SK-N-SH (cell line): ENCODE measurements at regions not wholly inside any gene's neighbourhood (a gene's known extent, or its start where the extent isn't known, plus 50 kb on each side); places are given as distances from the start of the nearest gene placed in this dataset.

Experiments
- ELF1 ChIP-seq: IDR thresholded peaks from 2 replicates; pipeline ENCODE4 v1.4.0; 2012
- EZH2phosphoT487 ChIP-seq: fragments of 200-600 bp; sonication (generic); IDR thresholded peaks from 2 replicates; pipeline ENCODE4 v1.6.1; 2017; ENCODE audit warnings: low read depth, mixed run types, mild to moderate bottlenecking, antibody characterized with exemption, moderate library complexity, borderline replicate concordance
- POLR2AphosphoS5 ChIP-seq: IDR thresholded peaks from 2 replicates; pipeline ENCODE4 v1.6.1; 2012; ENCODE audit warnings: low read depth, low read length
- RAD21 ChIP-seq: IDR thresholded peaks from 2 replicates; pipeline ENCODE4 v1.6.1; 2012; ENCODE audit warnings: mild to moderate bottlenecking, low read length
- SIN3A ChIP-seq: IDR thresholded peaks from 2 replicates; pipeline ENCODE4 v1.6.1; 2012; ENCODE audit warnings: low read depth, mild to moderate bottlenecking, low read length, moderate library complexity, borderline replicate concordance
- TAF1 ChIP-seq: IDR thresholded peaks from 2 replicates; pipeline ENCODE4 v1.6.1; 2012; ENCODE audit warnings: low read depth, mild to moderate bottlenecking, low read length, moderate library complexity, borderline replicate concordance
- TCF12 ChIP-seq: IDR thresholded peaks from 2 replicates; pipeline ENCODE4 v1.4.0; 2012
- TF ChIP-seq, protein P1 (sequence below): fragments of 200-600 bp; sonication (generic); IDR thresholded peaks from 2 replicates; pipeline ENCODE4 v1.6.1; 2017; ENCODE audit warnings: antibody characterized with exemption, mild to moderate bottlenecking, moderate library complexity
- TF ChIP-seq, protein P2 (sequence below): IDR thresholded peaks from 2 replicates; pipeline ENCODE4 v1.4.0; 2012; ENCODE audit warnings: low read depth
- TF ChIP-seq, protein P3 (sequence below): IDR thresholded peaks from 2 replicates; pipeline ENCODE4 v1.4.0; 2012; ENCODE audit warnings: low read depth, borderline replicate concordance

DNA sequence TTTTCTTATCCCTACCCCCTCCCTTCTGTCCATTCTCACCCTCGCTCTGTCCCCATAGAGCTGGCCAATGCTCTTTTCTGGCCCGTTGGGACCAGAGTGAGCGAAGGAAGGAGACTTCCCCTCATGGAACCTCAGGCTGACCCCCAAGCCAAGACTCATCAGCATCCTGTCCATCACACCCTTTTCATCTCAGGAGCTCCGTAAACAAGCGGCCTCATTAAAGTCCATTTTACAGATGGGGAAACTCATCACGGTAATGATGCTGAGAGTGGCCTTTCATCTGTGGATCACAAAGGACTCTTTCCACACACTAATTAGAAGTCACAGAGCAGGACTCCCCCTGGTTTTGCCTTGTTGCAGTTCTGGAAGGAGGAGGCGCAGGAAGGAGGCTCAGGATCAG is 67.4 kb upstream of the SLC34A2 start:
- no peak for TF ChIP-seq RAD21
- no peak for TF ChIP-seq POLR2AphosphoS5
- TF ChIP-seq TAF1 = no peak
- no peak for TF ChIP-seq ELF1
- TF ChIP-seq, protein P1, sequence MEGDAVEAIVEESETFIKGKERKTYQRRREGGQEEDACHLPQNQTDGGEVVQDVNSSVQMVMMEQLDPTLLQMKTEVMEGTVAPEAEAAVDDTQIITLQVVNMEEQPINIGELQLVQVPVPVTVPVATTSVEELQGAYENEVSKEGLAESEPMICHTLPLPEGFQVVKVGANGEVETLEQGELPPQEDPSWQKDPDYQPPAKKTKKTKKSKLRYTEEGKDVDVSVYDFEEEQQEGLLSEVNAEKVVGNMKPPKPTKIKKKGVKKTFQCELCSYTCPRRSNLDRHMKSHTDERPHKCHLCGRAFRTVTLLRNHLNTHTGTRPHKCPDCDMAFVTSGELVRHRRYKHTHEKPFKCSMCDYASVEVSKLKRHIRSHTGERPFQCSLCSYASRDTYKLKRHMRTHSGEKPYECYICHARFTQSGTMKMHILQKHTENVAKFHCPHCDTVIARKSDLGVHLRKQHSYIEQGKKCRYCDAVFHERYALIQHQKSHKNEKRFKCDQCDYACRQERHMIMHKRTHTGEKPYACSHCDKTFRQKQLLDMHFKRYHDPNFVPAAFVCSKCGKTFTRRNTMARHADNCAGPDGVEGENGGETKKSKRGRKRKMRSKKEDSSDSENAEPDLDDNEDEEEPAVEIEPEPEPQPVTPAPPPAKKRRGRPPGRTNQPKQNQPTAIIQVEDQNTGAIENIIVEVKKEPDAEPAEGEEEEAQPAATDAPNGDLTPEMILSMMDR = no peak
- TF ChIP-seq, protein P2, sequence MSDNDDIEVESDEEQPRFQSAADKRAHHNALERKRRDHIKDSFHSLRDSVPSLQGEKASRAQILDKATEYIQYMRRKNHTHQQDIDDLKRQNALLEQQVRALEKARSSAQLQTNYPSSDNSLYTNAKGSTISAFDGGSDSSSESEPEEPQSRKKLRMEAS = no peak
- no peak for TF ChIP-seq SIN3A
- TF ChIP-seq EZH2phosphoT487 = no peak
- TF ChIP-seq, protein P3, sequence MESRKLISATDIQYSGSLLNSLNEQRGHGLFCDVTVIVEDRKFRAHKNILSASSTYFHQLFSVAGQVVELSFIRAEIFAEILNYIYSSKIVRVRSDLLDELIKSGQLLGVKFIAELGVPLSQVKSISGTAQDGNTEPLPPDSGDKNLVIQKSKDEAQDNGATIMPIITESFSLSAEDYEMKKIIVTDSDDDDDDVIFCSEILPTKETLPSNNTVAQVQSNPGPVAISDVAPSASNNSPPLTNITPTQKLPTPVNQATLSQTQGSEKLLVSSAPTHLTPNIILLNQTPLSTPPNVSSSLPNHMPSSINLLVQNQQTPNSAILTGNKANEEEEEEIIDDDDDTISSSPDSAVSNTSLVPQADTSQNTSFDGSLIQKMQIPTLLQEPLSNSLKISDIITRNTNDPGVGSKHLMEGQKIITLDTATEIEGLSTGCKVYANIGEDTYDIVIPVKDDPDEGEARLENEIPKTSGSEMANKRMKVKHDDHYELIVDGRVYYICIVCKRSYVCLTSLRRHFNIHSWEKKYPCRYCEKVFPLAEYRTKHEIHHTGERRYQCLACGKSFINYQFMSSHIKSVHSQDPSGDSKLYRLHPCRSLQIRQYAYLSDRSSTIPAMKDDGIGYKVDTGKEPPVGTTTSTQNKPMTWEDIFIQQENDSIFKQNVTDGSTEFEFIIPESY = no peak
- no peak for TF ChIP-seq TCF12
